GM18505 (cell line): ENCODE measurements at regions not wholly inside any gene's neighbourhood (a gene's known extent, or its start where the extent isn't known, plus 50 kb on each side); places are given as distances from the start of the nearest gene placed in this dataset.
"Not testable (repeated sequence)": the region's sequence is repeated elsewhere in the genome, so short reads cannot be mapped to it uniquely, and the experiment has no call there.

Source experiments
- ATAC-seq: cut with Tn5 transposase; IDR thresholded peaks from one replicate; pipeline ENCODE4 v1.9.1; 2021; ENCODE audit not compliant: unreplicated experiment
- POLR2A ChIP-seq: IDR thresholded peaks from 4 replicates; pipeline ENCODE4 v1.6.1; 2011; ENCODE audit warnings: borderline replicate concordance; ENCODE audit not compliant: insufficient read depth, insufficient read length; ENCODE audit errors: extremely low read depth

DNA sequence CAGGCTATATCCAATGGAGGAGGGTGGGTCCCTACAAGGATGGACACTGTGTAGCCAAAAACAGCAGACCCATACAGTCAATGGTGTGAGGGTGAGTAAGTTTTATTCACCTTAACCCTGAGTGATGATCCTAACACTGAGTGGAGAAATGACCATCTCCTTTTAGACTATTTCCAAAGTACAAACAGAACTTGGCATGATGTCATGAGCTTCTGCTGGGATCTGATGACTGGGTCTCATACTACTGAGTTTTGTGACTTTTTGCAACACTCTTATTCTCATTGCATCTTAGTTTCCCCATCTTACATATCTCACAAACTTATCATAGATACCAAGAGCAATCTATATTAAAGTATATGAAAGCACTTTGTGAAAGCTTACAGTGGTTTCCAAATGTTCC lies 330.3 kb upstream of the CFAP20DC start:
- no peak for ATAC-seq
- no peak for TF ChIP-seq POLR2A

DNA sequence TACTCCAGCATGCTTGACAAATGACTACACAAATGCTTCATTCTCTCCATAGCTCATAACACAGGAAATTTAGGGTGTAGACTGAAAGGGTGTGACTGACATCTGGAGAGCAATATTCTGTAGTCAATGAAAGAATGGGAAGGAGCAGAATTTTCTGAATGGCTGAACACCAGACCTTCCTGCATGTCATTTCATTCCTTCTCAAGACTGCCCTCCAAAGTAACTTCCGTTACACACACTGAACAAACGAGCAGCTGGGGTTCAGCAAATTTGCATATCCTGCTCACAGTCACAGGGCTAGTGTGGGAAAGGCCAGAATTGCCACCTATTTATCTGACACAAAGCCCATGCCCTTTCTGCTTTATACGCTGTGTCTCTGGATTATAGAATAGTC lies 325.0 kb upstream of the CFAP20DC start:
- peak; percentile 99 for ATAC-seq
- no peak for TF ChIP-seq POLR2A

DNA sequence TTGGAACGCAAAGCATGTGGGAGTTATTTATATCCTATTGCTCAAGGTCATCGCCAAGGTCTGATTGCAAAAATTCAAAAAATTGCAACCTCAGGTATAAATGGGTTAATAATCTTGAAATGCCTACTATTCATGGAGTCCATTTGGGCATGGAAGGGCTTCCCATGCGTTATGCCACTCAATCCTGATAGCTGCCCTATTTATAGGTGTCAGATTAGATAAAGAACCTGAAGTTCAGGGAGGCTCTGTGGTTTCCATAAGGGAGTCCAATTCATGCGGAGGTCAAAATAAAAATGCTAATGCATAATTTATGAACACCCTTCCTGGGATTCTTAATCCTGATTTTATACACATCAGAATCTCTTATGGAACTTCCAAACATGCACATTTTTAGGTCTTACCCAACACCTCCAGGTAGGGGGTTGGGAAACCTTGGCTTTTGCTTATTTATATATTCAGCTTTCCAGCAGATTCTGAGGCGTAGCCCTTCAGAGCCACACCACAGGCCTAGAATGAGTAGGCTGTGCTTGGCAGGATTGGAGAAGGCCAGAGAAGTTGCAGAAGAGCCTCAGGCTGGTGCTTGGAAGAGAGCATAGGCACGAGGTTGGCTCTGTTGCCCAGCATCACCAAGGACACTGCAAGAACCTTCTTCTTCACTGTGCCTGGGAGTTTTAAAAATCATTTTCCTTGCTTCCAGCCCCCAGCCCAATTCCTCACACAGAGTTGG lies 324.4 kb upstream of the CFAP20DC start:
- no peak for ATAC-seq
- no peak for TF ChIP-seq POLR2A

DNA sequence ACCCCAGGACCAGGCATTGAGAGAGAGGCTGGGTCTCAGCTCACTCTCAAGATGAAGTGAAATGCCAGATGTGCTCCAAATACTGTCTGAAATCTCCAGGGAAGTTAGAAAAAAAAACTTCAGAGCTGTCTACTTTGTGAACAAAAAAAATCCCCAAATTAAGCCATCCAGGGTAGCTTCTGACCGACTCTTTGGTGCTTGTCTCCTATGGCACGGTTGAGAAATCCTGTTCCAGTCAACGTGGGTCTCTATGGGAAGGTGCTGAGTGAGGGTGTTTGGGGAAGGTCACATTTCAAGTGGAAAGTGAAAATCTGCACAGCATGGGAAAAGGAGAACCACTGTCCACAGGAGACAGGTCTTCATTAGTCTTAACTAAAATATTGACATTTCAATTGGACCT lies 322.5 kb upstream of the CFAP20DC start:
- no peak for ATAC-seq
- TF ChIP-seq POLR2A: no peak

DNA sequence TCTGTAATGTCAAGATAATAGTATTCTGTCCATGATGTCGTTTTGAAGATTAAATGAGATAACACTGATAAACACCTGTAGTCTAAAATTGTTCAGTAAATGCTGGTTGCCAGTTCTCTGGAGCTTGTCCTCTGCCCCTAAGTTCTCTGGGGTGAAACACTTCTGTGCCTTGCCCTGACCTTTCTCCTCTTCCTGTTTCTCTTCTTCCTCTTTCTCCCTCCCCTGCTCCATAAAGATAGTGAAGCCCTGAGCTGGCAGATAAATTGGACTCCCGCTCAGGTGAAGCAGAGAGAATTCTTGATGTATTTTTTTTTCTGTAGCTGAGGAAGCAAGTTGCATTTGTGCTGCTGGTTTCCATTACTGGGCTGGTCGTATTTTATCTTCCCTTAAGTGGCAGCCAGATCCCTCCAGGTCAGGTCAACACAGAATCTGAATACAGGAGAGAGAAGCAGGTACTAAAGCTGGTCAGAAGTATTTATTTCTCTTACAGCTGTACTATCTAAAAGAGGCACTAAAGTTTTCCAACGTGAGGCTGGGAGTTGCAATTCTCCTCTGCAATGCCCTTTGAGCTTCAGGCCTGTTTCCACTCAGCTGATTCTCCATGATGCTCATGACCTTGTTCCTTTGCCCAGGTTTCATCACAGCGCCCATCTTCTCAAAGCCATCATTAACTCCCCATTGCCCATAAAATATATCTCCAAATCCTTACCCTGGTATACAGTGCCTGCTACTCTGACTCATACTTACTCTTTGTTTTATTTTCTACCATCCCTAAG lies 319.3 kb upstream of the CFAP20DC start:
- no peak for ATAC-seq
- TF ChIP-seq POLR2A: no peak

DNA sequence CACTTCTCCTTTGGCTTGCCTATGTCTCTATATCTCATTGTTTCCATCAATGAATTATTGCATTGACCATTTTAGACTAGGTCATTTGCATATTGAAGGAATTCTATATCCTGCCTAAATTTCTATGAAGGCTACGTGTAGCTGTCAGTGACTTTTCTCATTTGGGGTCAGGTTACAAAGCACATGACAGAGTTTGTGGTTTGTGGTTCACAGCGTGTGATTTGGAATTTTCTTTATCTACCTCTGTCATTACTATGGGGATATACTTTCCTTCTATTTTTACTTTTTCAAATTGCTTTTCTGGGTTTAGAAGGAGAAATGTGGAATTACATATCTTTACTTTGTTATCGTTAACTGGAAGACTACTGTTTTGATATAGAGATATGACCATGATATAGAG lies 317.3 kb upstream of the CFAP20DC start:
- TF ChIP-seq POLR2A: no peak
- no peak for ATAC-seq

DNA sequence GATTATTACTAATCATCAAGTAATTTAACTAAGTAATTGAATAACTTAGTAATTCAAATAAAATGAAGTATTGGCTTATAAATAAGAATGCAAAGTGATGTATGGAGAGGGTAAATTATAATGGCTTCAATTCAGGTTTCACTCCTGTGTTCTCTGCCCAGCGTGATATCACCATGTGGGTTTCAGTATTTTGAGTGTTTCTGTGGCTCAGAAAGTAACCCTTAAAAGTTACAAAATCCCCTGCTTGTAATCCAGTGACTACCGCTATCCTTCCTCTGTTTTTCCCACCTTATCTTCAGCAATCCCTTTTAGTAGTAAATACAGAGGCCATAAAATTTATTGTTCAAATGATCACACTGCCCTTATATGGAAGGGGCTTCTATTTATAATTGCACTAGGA lies 316.4 kb upstream of the CFAP20DC start:
- no peak for TF ChIP-seq POLR2A
- ATAC-seq: no peak

DNA sequence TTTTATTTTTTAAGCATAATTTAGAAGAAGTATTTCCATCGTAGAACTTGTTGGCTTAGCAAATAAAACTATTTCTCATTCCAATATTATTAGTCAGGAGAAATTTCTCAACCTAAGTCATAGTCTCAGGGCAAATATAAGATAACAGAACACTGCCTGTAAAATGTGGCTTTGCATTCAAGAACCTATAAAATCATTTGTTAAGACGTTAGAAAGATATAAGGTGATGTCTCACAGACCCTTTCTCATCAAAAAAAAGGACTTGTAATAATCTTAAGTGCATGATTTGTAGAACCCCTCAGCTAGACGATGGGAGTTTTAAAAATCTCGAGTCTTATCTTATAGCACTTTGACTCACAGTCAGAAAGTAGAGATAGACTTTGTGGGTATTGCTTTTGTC lies 314.7 kb upstream of the CFAP20DC start:
- ATAC-seq: no peak
- TF ChIP-seq POLR2A: no peak

DNA sequence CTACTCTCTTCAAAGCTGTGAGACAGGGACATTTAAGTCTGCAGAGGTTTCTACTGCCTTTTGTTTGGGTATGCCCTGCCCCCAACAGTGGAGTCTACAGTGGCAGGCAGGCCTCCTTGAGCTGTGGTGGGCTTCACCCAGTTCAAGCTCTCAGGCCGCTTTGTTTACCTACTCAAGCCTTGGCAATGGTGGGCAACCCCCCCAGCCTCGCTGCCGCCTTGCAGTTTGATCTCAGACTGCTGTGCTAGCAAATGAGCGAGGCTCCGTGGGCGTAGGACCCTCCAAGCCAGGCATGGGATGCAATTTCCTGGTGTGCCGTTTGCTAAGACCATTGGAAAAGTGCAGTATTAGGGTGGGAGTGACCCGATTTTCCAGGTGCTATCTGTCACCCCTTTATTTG lies 310.5 kb upstream of the CFAP20DC start:
- ATAC-seq: not testable (repeated sequence)

DNA sequence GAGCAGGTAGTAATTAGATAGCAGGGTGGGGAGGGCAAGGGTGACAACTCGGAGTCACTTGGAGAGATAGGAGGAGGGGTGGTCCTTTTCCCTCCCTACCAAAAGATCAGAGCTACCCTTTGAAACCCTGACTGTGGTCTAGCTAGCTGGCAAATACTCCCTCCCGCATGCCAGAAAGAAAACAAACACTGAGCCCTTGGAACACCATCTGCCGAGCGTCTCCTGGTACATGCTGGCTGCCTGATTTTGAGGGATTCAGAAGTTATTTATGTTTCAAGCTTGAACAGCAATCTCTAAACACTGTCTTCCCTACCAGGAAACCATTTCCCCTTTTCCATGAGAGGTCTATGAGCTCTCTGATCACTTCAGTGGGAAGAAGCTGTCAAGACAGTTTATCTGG lies 291.6 kb upstream of the CFAP20DC start:
- ATAC-seq: no peak
- no peak for TF ChIP-seq POLR2A

DNA sequence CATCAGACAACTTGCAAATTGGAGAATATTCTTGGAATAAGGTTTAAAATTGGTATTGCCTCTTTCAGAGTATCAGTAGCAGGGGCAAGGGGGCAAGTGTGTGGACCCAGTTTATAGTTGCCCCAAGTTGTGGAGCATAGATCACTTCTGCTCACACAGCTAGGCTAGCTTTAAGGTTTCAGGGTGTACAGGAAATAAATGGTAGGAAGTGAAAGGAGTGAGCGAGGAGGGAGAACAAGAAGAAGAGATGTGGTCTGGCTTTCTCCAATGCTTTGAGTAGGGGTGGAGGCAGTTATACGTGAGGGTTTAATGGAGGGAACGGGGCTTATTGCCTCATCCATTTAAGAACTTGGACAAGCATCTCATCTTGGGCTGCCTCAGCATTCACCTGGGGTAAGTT lies 290.0 kb upstream of the CFAP20DC start:
- TF ChIP-seq POLR2A: no peak
- no peak for ATAC-seq

DNA sequence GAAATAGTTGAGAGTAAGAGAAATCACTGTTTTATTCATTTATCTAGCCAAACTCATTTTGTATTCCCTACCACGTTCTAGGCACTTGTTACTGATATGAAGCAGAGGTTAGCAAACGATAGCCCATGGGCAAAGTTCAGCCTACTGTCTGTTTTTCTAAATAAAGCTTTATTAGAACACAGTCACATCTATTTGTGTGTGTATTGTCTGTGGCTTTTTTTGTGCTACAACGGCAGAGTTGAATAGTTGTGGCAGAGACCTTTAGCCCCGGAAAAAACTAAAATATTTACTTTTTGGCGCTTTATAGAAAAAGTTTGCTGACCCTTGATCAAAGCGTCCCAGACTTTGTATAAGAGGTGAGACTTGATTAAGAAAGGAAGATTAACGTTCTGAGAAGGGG lies 289.1 kb upstream of the CFAP20DC start:
- TF ChIP-seq POLR2A: no peak
- no peak for ATAC-seq

DNA sequence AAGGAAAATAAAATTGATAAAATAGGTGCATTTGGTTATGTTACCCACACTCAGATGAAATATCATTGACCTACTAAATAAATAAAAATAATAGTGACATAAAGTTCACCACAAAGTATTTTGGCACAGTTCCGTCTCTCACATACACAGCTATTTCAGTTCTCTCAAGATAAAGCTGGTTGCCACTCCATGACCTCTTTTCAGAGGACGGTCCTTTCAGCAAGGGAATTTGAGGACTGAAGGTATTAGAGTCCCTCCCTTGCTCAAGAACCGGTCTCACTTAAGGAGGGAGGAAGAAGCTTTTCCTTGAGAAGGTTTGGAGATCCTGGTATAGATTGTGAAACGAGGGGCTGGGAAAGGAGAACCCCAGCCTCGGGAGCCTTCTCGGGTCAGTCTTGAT lies 285.5 kb upstream of the CFAP20DC start:
- TF ChIP-seq POLR2A: no peak
- ATAC-seq: no peak

DNA sequence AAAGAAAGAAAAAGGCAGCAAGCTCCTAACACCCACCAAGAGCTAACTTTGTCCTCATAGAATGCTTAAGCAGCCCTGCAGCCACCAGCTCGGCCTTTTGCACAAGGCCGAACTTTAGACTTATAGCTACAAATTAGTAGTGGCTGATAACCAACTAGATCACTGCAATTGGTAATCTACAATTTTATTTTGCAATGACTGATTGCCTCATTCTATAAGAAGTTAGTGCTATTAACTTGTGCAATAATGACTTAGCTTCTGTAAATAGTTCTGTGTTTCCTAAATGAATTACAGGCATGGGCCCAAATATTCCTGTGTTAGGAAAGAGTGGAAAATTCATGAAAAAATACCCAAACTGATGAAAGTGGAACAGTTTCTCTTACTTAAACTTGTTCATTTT lies 284.8 kb upstream of the CFAP20DC start:
- ATAC-seq: no peak
- TF ChIP-seq POLR2A: no peak

DNA sequence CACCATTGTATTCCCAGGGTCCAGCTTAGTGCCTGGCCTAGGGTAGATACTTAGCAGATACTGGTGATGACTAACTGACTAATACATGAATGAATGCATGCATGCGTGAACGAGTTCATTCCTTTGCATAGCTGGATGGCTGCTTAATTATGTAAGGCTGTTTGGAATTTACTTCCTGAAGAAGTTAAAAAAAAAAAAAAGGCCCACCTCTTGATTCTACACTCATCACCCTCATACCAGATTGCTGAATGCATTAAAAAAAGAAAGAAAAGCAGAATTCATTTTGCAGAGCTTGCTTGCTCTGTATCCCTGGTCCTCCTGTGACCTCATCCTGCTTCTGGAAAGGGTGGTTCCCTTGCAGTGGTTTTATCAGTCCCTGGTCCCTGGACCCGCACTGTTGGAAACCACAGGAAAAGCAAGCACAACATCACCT lies 277.6 kb upstream of the CFAP20DC start:
- no peak for TF ChIP-seq POLR2A
- ATAC-seq: no peak

DNA sequence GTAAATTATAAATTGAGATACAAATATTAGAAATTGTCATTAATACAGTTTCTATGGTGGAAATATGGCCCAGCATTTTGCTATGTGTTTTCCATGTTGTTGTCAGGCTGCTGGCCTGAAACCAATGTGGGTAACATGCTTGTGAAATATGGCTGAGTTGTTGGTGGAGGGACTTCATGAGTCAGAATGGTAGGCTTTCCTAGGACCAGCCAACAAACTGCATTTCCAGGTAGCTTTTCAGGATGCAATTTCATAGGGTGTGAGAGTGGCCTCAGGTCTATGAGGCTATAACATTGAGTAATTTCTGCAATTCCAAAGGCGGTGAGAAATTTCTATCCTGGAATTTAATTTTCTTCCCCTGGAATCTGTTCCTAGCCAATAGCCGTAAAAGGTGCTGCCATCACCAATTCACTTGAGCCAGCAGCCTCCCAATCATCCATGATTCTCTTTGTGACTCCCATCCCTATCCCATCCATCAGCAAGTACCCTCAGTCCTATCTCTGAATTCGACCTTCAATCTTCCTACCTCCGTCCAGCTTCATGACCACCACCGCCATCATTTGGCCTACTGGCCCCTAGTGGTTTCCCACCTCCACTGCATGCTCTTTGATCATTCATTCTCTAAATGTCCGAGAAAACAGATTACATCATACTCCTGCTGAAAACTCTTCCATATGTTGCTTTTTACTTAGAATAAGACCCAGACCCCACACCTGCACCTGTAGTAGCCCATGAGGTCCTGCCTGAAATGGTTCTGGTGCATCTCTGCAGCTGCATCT lies 276.6 kb upstream of the CFAP20DC start:
- no peak for ATAC-seq

More for the DNA sequence above, 276.6 kb upstream of the CFAP20DC start:
- TF ChIP-seq POLR2A: no peak
